ENCODE measurements at regions not wholly inside any gene's neighbourhood (a gene's known extent, or its start where the extent isn't known, plus 50 kb on each side); places are given as distances from the start of the nearest gene placed in this dataset.

GRCh38 chr13:83825676-83826075 lies 56.6 kb downstream of the SLITRK1 start:
- CTCF ChIA-PET (ENCODE audit: unreplicated experiment): no interaction called here
- no peak for TF ChIP-seq CTCF (conservative IDR thresholded peaks at IDR 0.05; ENCODE audit: low read length)
- no peak for TF ChIP-seq EZH2phosphoT487 (IDR thresholded peaks at IDR 0.05; ENCODE audit: borderline replicate concordance, low read depth, low read length)

GRCh38 chr13:83824560-83824959 lies 57.7 kb downstream of the SLITRK1 start:
- no peaks in the 10 kb centered on the region for H3K9me2 ChIP-seq (ENCODE audit: insufficient read depth, low read length)
- TF ChIP-seq CTCF (conservative IDR thresholded peaks at IDR 0.05; ENCODE audit: low read length): no peak
- TF ChIP-seq EZH2phosphoT487 (IDR thresholded peaks at IDR 0.05; ENCODE audit: borderline replicate concordance, low read depth, low read length): no peak
- intact Hi-C loops (cut with micrococcal nuclease; ENCODE audit: unreplicated experiment): no loop called here
- H3K79me2 ChIP-seq (ENCODE audit: insufficient read depth, low read depth, low read length): no peaks in the 10 kb centered on the region
- 0 out of 2 replicates have a peak, but pooled peaks cover 5% of the 10 kb centered on the region for H3K9me3 ChIP-seq (ENCODE audit: low read length)
- BruUV-seq (replicated peaks): no TSS peak
- POLR2A ChIA-PET: interaction anchor here (1.4 kb wide), 1 partner anchor 10 kb away, joined by 3 read pairs; no protein-coding TSS in a partner anchor
- no peak overlapping the region for H3K4me2 ChIP-seq (ENCODE audit: low read length)
- H4K20me1 ChIP-seq (ENCODE audit: insufficient read depth, low read length): no peaks in the 10 kb centered on the region
- no peaks in the 10 kb centered on the region for H3K4me1 ChIP-seq (ENCODE audit: insufficient read depth, low read length, poor library complexity, severe bottlenecking)
- DNase-seq (ENCODE audit: low spot score): no peak
- CTCF ChIA-PET (ENCODE audit: unreplicated experiment): no interaction called here
- no peak overlapping the region for H3K27ac ChIP-seq (ENCODE audit: low read depth, low read length, poor library complexity, severe bottlenecking)
- H3K4me3 ChIP-seq (ENCODE audit: low read depth, low read length, poor library complexity, severe bottlenecking): no peak overlapping the region
- H2AFZ ChIP-seq (ENCODE audit: low read length): no peak overlapping the region
- H3K36me3 ChIP-seq (ENCODE audit: insufficient read depth, low read length): no peaks in the 10 kb centered on the region

More at GRCh38 chr13:83825676-83826075, 56.6 kb downstream of the SLITRK1 start:
- no peak overlapping the region for H3K4me3 ChIP-seq (ENCODE audit: low read depth, low read length, poor library complexity, severe bottlenecking)
- H4K20me1 ChIP-seq (ENCODE audit: insufficient read depth, low read length): no peaks in the 10 kb centered on the region
- H3K36me3 ChIP-seq (ENCODE audit: insufficient read depth, low read length): no peaks in the 10 kb centered on the region
- DNase-seq (ENCODE audit: low spot score): no peak
- H3K9me2 ChIP-seq (ENCODE audit: insufficient read depth, low read length): no peaks in the 10 kb centered on the region
- H2AFZ ChIP-seq (ENCODE audit: low read length): no peak overlapping the region
- intact Hi-C loops (cut with micrococcal nuclease; ENCODE audit: unreplicated experiment): no loop called here
- H3K4me1 ChIP-seq (ENCODE audit: insufficient read depth, low read length, poor library complexity, severe bottlenecking): no peaks in the 10 kb centered on the region
- H3K79me2 ChIP-seq (ENCODE audit: insufficient read depth, low read depth, low read length): no peaks in the 10 kb centered on the region
- POLR2A ChIA-PET: no interaction called here
- no peak overlapping the region for H3K27ac ChIP-seq (ENCODE audit: low read depth, low read length, poor library complexity, severe bottlenecking)
- H3K9me3 ChIP-seq (ENCODE audit: low read length): 0 out of 2 replicates have a peak, but pooled peaks cover 5% of the 10 kb centered on the region
- no peak overlapping the region for H3K4me2 ChIP-seq (ENCODE audit: low read length)
- BruUV-seq (replicated peaks): no TSS peak

DNA sequence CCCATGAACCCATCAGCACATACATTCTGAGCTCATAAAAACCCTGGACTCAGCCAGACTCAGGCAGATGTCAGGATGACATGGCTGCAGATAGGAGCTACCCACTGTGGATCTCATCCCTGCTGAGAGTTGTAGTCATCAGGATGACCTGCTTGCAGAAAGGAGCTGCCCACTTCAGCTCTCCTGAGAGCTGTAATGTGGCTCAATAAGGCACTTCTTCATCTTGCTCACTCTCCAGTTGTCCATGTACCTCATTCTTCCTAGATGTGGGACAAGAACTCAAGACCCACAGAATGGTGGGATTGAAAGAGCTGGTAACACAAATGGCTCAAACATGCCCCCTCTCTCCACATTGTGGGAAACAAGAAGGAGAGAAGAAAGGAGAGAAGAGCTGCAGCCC lies 58.2 kb downstream of the SLITRK1 start:
- Histone ChIP-seq H3K4me1 (ENCODE audit: insufficient read depth, low read length, poor library complexity, severe bottlenecking) (no peaks in the 10 kb centered on the region), H3K36me3 (ENCODE audit: insufficient read depth, low read length) (no peaks in the 10 kb centered on the region), H3K27ac (ENCODE audit: low read depth, low read length, poor library complexity, severe bottlenecking) (no peak overlapping the region), H4K20me1 (ENCODE audit: insufficient read depth, low read length) (no peaks in the 10 kb centered on the region), H3K4me2 (ENCODE audit: low read length) (no peak overlapping the region), H2AFZ (ENCODE audit: low read length) (no peak overlapping the region), H3K4me3 (ENCODE audit: low read depth, low read length, poor library complexity, severe bottlenecking) (no peak overlapping the region), H3K79me2 (ENCODE audit: insufficient read depth, low read depth, low read length) (no peaks in the 10 kb centered on the region), H3K9me3 (ENCODE audit: low read length) (0 out of 2 replicates have a peak, but pooled peaks cover 5% of the 10 kb centered on the region), H3K9me2 (ENCODE audit: insufficient read depth, low read length) (no peaks in the 10 kb centered on the region)
- POLR2A ChIA-PET: interaction anchor here (1.4 kb wide), 1 partner anchor 11 kb away, joined by 3 read pairs; no protein-coding TSS in a partner anchor
- intact Hi-C loops (cut with micrococcal nuclease; ENCODE audit: unreplicated experiment): no loop called here
- CTCF ChIA-PET (ENCODE audit: unreplicated experiment): no interaction called here
- no TSS peak for BruUV-seq (replicated peaks)
- TF ChIP-seq EZH2phosphoT487 (IDR thresholded peaks at IDR 0.05; ENCODE audit: borderline replicate concordance, low read depth, low read length): no peak
- no peak for DNase-seq (ENCODE audit: low spot score)
